ENCODE measurements at regions not wholly inside any gene's neighbourhood (a gene's known extent, or its start where the extent isn't known, plus 50 kb on each side); places are given as distances from the start of the nearest gene placed in this dataset.

DNA sequence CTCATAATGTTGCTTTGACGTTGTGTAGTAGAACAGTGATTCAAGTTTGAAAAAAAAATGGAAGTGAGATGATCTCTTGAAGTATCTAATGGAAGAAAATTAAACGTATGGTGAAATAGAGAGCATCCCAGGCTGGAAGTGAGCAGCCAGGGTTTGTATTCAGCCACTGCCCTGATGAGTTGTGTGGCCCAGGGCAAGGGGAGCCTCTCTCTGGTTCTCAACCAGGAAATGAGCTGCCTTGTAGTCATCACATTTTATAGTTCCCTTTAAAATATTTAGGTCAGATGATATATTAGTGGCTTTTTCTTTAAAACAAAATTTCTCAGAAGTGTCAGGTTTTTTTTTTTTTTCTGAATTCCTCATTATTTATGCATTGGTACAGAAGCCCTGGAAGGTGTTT lies 150.3 kb downstream of the GPAT3 start:
- no peak overlapping the region for H3K27ac Mint-ChIP-seq
- no peak overlapping the region for H3K14ac ChIP-seq (ENCODE audit: insufficient read depth, low read length)
- no CpG with 5 or more reads among the region's 2 CpGs for WGBS (ENCODE audit: extremely low coverage, insufficient read length, low lambda C conversion rate)

More for the DNA sequence above, 150.3 kb downstream of the GPAT3 start:
- Histone ChIP-seq H3K4ac (ENCODE audit: low read depth, low read length) (no peak overlapping the region), H2AFZ (ENCODE audit: low read length) (no peak overlapping the region), H3K4me2 (ENCODE audit: insufficient read depth, insufficient read length, low read length) (no peak overlapping the region), H3K9me3 (ENCODE audit: control insufficient read depth, low read depth, low read length) (no peaks in the 10 kb centered on the region), H4K5ac (ENCODE audit: insufficient read length, low read depth, low read length) (no peak overlapping the region), H3K18ac (ENCODE audit: insufficient read length, low read depth, low read length) (no peak overlapping the region), H3K27ac (ENCODE audit: insufficient read length, low read depth, low read length) (no peak overlapping the region), H3K23me2 (ENCODE audit: insufficient read length, low read depth, low read length, poor library complexity, severe bottlenecking) (no peaks in the 10 kb centered on the region), H3K4me1 (ENCODE audit: insufficient read depth, low read length) (no peaks in the 10 kb centered on the region), H2BK12ac (ENCODE audit: insufficient read length, low read depth, low read length) (no peak overlapping the region), H3K27me3 (ENCODE audit: insufficient read depth, low read length) (no peaks in the 10 kb centered on the region), H3T11ph (ENCODE audit: low read length) (no peak overlapping the region), H4K8ac (replicated peaks; ENCODE audit: insufficient read length, low read depth, low read length) (no peak overlapping the region), H3K79me2 (ENCODE audit: insufficient read depth, low read length) (no peaks in the 10 kb centered on the region), H2AK5ac (ENCODE audit: insufficient read length, low read length) (no peak overlapping the region), H2BK5ac (ENCODE audit: insufficient read length, low read length) (no peak overlapping the region), H3K9ac (ENCODE audit: extremely low read depth, insufficient read length, low read length) (no peak overlapping the region), H4K91ac (ENCODE audit: insufficient read length, low read depth, low read length) (no peak overlapping the region), H3K79me1 (ENCODE audit: insufficient read depth, low read depth, low read length, poor library complexity, severe bottlenecking) (no peaks in the 10 kb centered on the region), H3K56ac (ENCODE audit: insufficient read length, low read depth, low read length) (no peak overlapping the region), H2BK15ac (ENCODE audit: low read depth, low read length) (no peak overlapping the region), H2BK120ac (ENCODE audit: low read depth, low read length, poor library complexity, severe bottlenecking) (no peak overlapping the region), H4K20me1 (ENCODE audit: control insufficient read depth, insufficient read depth, insufficient read length) (no peaks in the 10 kb centered on the region), H3K23ac (ENCODE audit: insufficient read length, low read depth, low read length) (no peak overlapping the region), H2BK20ac (ENCODE audit: low read depth, low read length, poor library complexity, severe bottlenecking) (no peak overlapping the region)
- no peaks in the 10 kb centered on the region; a peak in 1 of 5 replicates for H3K9me3 Mint-ChIP-seq
- TF ChIP-seq, protein P1, sequence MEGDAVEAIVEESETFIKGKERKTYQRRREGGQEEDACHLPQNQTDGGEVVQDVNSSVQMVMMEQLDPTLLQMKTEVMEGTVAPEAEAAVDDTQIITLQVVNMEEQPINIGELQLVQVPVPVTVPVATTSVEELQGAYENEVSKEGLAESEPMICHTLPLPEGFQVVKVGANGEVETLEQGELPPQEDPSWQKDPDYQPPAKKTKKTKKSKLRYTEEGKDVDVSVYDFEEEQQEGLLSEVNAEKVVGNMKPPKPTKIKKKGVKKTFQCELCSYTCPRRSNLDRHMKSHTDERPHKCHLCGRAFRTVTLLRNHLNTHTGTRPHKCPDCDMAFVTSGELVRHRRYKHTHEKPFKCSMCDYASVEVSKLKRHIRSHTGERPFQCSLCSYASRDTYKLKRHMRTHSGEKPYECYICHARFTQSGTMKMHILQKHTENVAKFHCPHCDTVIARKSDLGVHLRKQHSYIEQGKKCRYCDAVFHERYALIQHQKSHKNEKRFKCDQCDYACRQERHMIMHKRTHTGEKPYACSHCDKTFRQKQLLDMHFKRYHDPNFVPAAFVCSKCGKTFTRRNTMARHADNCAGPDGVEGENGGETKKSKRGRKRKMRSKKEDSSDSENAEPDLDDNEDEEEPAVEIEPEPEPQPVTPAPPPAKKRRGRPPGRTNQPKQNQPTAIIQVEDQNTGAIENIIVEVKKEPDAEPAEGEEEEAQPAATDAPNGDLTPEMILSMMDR (conservative IDR thresholded peaks at IDR 0.05) = no peak
- H3K4me1 Mint-ChIP-seq = no peaks in the 10 kb centered on the region
- H3K4me3 Mint-ChIP-seq = no peak overlapping the region
- no peaks in the 10 kb centered on the region for H3K36me3 Mint-ChIP-seq (ENCODE audit: insufficient read depth in 1 of 3, low read depth in 3 of 3)
- H3K27me3 Mint-ChIP-seq (ENCODE audit: low read depth) = no peaks in the 10 kb centered on the region
- DNase-seq = no peak
